ENCODE measurements at regions not wholly inside any gene's neighbourhood (a gene's known extent, or its start where the extent isn't known, plus 50 kb on each side); places are given as distances from the start of the nearest gene placed in this dataset.

- POLR2A ChIA-PET: no interaction called here
- Histone ChIP-seq H3K9me3 (no peaks in the 10 kb centered on the region), H3K27ac (no peak overlapping the region), H3K4me1 (no peaks in the 10 kb centered on the region), H3K4me2 (no peak overlapping the region), H3K4me3 (no peak overlapping the region)
- DNase-seq (ENCODE audit: low read depth in 1 of 2, low spot score in 1 of 2): no peak
- CTCF ChIA-PET: interaction anchor here (0.5 to 1.3 kb wide), 2 partner anchors 9 to 314 kb away, joined by 3 read pairs; no protein-coding TSS in a partner anchor
- WGBS (ENCODE audit: missing lambda C conversion rate): 76% methylated on average over 15 of the region's 15 CpGs
- TF ChIP-seq ZSCAN20 (CRISPR knock-in tag; IDR thresholded peaks at IDR 0.05) (no peak), MAX (IDR thresholded peaks at IDR 0.05) (no peak), MAFK (IDR thresholded peaks at IDR 0.05; ENCODE audit: partially characterized antibody) (peak; percentile 93)
- FAIRE-seq: no peak
- ATAC-seq: no peak
These were observed 145.4 kb upstream of the SATB2 start for GRCh38 chr2:199602896-199603717.

- 36% methylated on average over 6 of the region's 6 CpGs for WGBS (ENCODE audit: missing lambda C conversion rate)
- CTCF ChIA-PET: interaction anchor here (1.3 kb wide), 1 partner anchor 10 kb away, joined by 3 read pairs; no protein-coding TSS in a partner anchor
- H3K4me1 ChIP-seq: no peaks in the 10 kb centered on the region
These were observed 144.6 kb upstream of the SATB2 start for GRCh38 chr2:199602271-199602895.

GRCh38 chr2:199596549-199596948 is 138.8 kb upstream of the SATB2 start:
- Histone ChIP-seq H3K4me1 (no peaks in the 10 kb centered on the region), H3K27ac (no peak overlapping the region), H3K9me3 (no peaks in the 10 kb centered on the region), H3K4me2 (no peak overlapping the region), H3K4me3 (no peak overlapping the region)
- TF ChIP-seq CHD4 (IDR thresholded peaks at IDR 0.05; ENCODE audit: borderline replicate concordance): no peak
- TF ChIP-seq FOSB (CRISPR knock-in tag; IDR thresholded peaks at IDR 0.05): no peak
- peak; percentile 32 to 37; a peak in 2 of 5 replicates for TF ChIP-seq RAD21 (conservative IDR thresholded peaks at IDR 0.05 in 1 of 2, IDR thresholded peaks at IDR 0.05 in 1 of 2)
- no peak for TF ChIP-seq HMGXB4 (CRISPR knock-in tag; IDR thresholded peaks at IDR 0.05; ENCODE audit: borderline replicate concordance)
- TF ChIP-seq EP300 (IDR thresholded peaks at IDR 0.05): no peak
- TF ChIP-seq SMC3 (IDR thresholded peaks at IDR 0.05): peak; percentile 33; the same call in 1 of the 3 replicates
- no peak for TF ChIP-seq ZFP36 (IDR thresholded peaks at IDR 0.05; ENCODE audit: borderline replicate concordance, partially characterized antibody)
- no peak for TF ChIP-seq MAZ (IDR thresholded peaks at IDR 0.05; ENCODE audit: borderline replicate concordance, low read depth, low read length)
- TF ChIP-seq CTCF (IDR thresholded peaks at IDR 0.05): peak; percentile 54
- TF ChIP-seq ESRRA (IDR thresholded peaks at IDR 0.05; ENCODE audit: borderline replicate concordance, low read length): no peak
- TF ChIP-seq MAX (IDR thresholded peaks at IDR 0.05): no peak
- no peak for TF ChIP-seq HES2 (IDR thresholded peaks at IDR 0.05)
- TF ChIP-seq MYC (IDR thresholded peaks at IDR 0.05; ENCODE audit: borderline replicate concordance, low read length): no peak
- TF ChIP-seq NPAS2 (CRISPR knock-in tag; IDR thresholded peaks at IDR 0.05; ENCODE audit: borderline replicate concordance): no peak
- no peak for TF ChIP-seq JUN (IDR thresholded peaks at IDR 0.05)
- no peak for TF ChIP-seq EHF (CRISPR knock-in tag; IDR thresholded peaks at IDR 0.05)
- TF ChIP-seq JUNB (IDR thresholded peaks at IDR 0.05): no peak
- TF ChIP-seq PBX3 (IDR thresholded peaks at IDR 0.05): no peak
- no peak for TF ChIP-seq CBX8 (IDR thresholded peaks at IDR 0.05)
- TF ChIP-seq CHD2 (IDR thresholded peaks at IDR 0.05; ENCODE audit: low read length, partially characterized antibody): no peak
- ChIA-PET CTCF (interaction anchor here (0.6 to 2.7 kb wide), 12 partner anchors 9 to 1282 kb away, joined by 3 to 14 read pairs (median 4); no protein-coding TSS in a partner anchor), POLR2A (no interaction called here)
- ATAC-seq: peak; percentile 71 to 89; a peak in 4 of 6 replicates
- FAIRE-seq: no peak
- DNase-seq (ENCODE audit: low read depth in 1 of 2, low spot score in 1 of 2): peak; percentile 6 to 44
- 0% methylated on average over 1 of the region's 1 CpG for WGBS (ENCODE audit: missing lambda C conversion rate)

More at GRCh38 chr2:199602271-199602895, 144.6 kb upstream of the SATB2 start:
- Histone ChIP-seq H3K9me3 (no peaks in the 10 kb centered on the region), H3K4me3 (no peak overlapping the region), H3K27ac (no peak overlapping the region), H3K4me2 (no peak overlapping the region)
- peak; percentile 6 to 49 for DNase-seq (ENCODE audit: low read depth in 1 of 2, low spot score in 1 of 2)
- POLR2A ChIA-PET: no interaction called here
- TF ChIP-seq NR3C1 (IDR thresholded peaks at IDR 0.05) (no peak), RAD21 (conservative IDR thresholded peaks at IDR 0.05 in 1 of 2, IDR thresholded peaks at IDR 0.05 in 1 of 2) (0 out of 5 replicates have a peak, but pooled peaks of 1 of the 2 experiments have one; percentile 10), POLR2AphosphoS2 (conservative IDR thresholded peaks at IDR 0.05; ENCODE audit: low read length) (no peak)
- no peak for FAIRE-seq
- peak; percentile 60 to 91; a peak in 4 of 6 replicates for ATAC-seq

Measured in A549 (cell line).